Hepatocyte (in vitro differentiated cells): ENCODE measurements at regions not wholly inside any gene's neighbourhood (a gene's known extent, or its start where the extent isn't known, plus 50 kb on each side); places are given as distances from the start of the nearest gene placed in this dataset.
A peak's percentile ranks its signal among the peaks of the same experiment; 100 is the strongest.
"Not testable (repeated sequence)": the region's sequence is repeated elsewhere in the genome, so short reads cannot be mapped to it uniquely, and the experiment has no call there.

Experiments
- DNase-seq: peaks from one replicate; pipeline ENCODE4 v3.0.0-alpha.2; 2016; ENCODE audit warnings: low spot score
- H2AFZ ChIP-seq: fragments of 200-600 bp; sonication (generic); 2 replicates; pipeline ENCODE4 v1.6.0; 2016; ENCODE audit warnings: antibody characterized with exemption, mild to moderate bottlenecking
- H3K27ac ChIP-seq: fragments of 200-600 bp; sonication (generic); 2 replicates; pipeline ENCODE4 v1.5.1; 2016; ENCODE audit warnings: mild to moderate bottlenecking
- H3K27me3 ChIP-seq: fragments of 200-600 bp; sonication (generic); 2 replicates; pipeline ENCODE4 v1.6.1; 2016
- H3K36me3 ChIP-seq: fragments of 200-600 bp; sonication (generic); replicated peaks from 2 replicates; pipeline ENCODE4 v1.5.1; 2016; ENCODE audit warnings: low read depth; ENCODE audit not compliant: insufficient read depth
- H3K4me1 ChIP-seq: fragments of 200-600 bp; sonication (generic); 2 replicates; pipeline ENCODE4 v1.5.1; 2016; ENCODE audit warnings: mild to moderate bottlenecking, moderate library complexity; ENCODE audit not compliant: insufficient read depth
- H3K4me2 ChIP-seq: fragments of 200-600 bp; sonication (generic); 2 replicates; pipeline ENCODE4 v1.6.0; 2016
- H3K4me3 ChIP-seq: fragments of 200-600 bp; sonication (generic); 2 replicates; pipeline ENCODE4 v1.5.1; 2016; ENCODE audit warnings: mild to moderate bottlenecking
- H3K79me2 ChIP-seq: fragments of 200-600 bp; sonication (generic); 2 replicates; pipeline ENCODE4 v1.6.0; 2017; ENCODE audit warnings: mild to moderate bottlenecking
- H3K9me2 ChIP-seq: fragments of 200-600 bp; sonication (generic); replicated peaks from 2 replicates; pipeline ENCODE4 v1.6.0; 2017; ENCODE audit warnings: mild to moderate bottlenecking; ENCODE audit not compliant: insufficient read depth
- H3K9me3 ChIP-seq: fragments of 200-600 bp; sonication (generic); 2 replicates; pipeline ENCODE4 v1.5.1; 2016; ENCODE audit warnings: low read depth, mild to moderate bottlenecking
- H4K20me1 ChIP-seq: fragments of 200-600 bp; sonication (generic); 2 replicates; pipeline ENCODE4 v1.6.0; 2016; ENCODE audit warnings: mild to moderate bottlenecking; ENCODE audit not compliant: insufficient read depth, poor library complexity, severe bottlenecking
- CTCF ChIP-seq: fragments of 200-600 bp; sonication (generic); IDR thresholded peaks from 2 replicates; pipeline ENCODE4 v1.5.1; 2016; ENCODE audit warnings: antibody characterized with exemption, mild to moderate bottlenecking; ENCODE audit not compliant: poor library complexity
- WGBS: methylation state at CpG from one replicate; pipeline ENCODE4 v1.1.6; 2016; ENCODE audit warnings: low lambda C conversion rate; ENCODE audit errors: missing lambda C conversion rate; 5-methylcytosine and 5-hydroxymethylcytosine counted together

GRCh38 chr3:198157231-198157868 lies 197.3 kb downstream of the LMLN start:
- not testable (repeated sequence) for DNase-seq, H3K4me2 ChIP-seq, H4K20me1 ChIP-seq, H3K27me3 ChIP-seq, H3K79me2 ChIP-seq, H3K4me3 ChIP-seq, H3K4me1 ChIP-seq, H2AFZ ChIP-seq, H3K9me2 ChIP-seq, H3K27ac ChIP-seq, H3K9me3 ChIP-seq, H3K36me3 ChIP-seq
- 0% methylated on average over 3 of the region's 42 CpGs for WGBS

DNA sequence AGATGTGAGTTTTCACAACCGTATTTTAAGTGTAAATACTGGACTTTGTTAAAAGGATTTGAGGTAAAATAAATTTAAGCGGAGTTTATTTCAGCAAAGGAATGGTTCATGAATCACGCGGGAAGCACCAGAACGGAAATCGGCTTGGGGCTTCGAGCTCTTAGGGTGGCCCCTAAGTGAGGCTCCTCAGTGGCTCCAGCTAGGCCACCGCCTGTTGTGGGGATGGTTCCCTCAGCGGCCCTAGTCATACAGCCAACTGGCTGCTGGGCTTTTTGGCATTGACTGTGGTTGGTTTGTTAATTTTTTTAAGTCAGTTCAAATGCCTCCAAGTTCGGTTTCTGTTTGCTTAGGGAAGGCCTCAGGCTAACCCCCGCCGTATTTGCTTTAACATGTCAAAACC lies 198.0 kb downstream of the LMLN start:
- H3K4me2 ChIP-seq, result peak overlapping the region; percentile 68
- not testable (repeated sequence) for H3K4me1 ChIP-seq, H3K79me2 ChIP-seq, H3K9me2 ChIP-seq, H3K27me3 ChIP-seq, H3K9me3 ChIP-seq, H3K36me3 ChIP-seq, H3K27ac ChIP-seq, H3K4me3 ChIP-seq, H2AFZ ChIP-seq, H4K20me1 ChIP-seq, DNase-seq
- WGBS, result 26% methylated on average over 10 of the region's 12 CpGs

DNA sequence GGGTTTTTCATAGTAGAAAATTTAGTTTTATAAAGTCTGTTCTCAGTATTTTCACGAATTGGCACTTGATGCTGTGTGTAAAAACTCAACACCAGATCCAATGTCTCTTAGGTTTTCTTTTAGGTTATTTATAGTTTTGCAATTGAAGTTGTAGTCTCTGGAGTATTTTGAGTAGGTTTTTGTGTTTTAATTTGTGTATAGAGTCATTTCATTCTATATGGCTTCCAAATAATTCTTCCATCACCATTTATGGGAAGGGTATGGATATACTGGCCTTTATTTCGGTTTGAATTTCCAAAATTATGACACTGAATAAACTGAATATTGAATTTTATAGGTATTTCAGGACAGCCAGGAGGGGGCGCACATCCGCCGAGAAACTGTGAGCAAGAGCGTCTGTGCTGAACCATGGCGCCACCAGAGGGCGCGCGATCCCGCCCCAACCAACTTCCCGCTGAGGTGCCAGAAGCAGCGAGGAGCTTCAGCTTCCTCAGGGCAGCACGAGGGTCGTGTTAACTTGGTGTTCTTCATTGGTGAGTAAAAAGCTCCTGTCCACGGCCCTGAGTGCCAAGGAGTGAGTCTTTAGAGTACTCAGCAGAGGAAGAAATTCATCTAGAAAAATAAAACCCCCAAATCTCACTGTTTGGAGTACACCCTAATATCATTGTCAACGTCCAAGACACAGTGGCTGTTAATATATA lies 207.5 kb downstream of the LMLN start:
- H2AFZ ChIP-seq, H3K79me2 ChIP-seq, H3K36me3 ChIP-seq, H3K27me3 ChIP-seq, H3K9me3 ChIP-seq, H3K4me2 ChIP-seq, H3K9me2 ChIP-seq, H4K20me1 ChIP-seq, H3K27ac ChIP-seq, H3K4me3 ChIP-seq, H3K4me1 ChIP-seq: not testable (repeated sequence)
- peak; percentile 68 for TF ChIP-seq CTCF
- peak; percentile 58 for DNase-seq
- WGBS, result 14% methylated on average over 14 of the region's 17 CpGs

DNA sequence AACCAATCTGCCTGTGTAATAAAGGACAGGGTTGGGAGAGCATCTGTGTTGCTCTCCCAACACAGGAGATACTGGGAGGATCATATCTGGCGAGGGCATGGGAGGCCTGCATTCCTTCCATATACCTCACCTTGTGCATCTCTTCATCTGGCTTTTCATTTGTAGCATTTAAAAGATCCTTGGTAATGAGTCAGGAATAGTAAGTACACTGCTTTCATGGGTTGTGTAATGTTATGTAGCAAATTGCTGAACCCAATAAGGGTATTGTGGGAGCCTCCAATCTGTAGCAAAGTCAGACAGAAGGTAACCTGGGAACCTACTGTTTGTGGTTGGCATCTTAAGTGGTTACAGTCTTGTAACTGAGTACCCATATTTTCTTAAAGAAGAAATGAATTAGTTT lies 210.8 kb downstream of the LMLN start:
- not testable (repeated sequence) for H2AFZ ChIP-seq, H3K36me3 ChIP-seq, H4K20me1 ChIP-seq, H3K9me2 ChIP-seq, H3K9me3 ChIP-seq, DNase-seq, H3K27me3 ChIP-seq, H3K79me2 ChIP-seq, H3K4me1 ChIP-seq, H3K4me2 ChIP-seq, H3K27ac ChIP-seq, H3K4me3 ChIP-seq
- 89% methylated on average over 1 of the region's 1 CpG for WGBS

DNA sequence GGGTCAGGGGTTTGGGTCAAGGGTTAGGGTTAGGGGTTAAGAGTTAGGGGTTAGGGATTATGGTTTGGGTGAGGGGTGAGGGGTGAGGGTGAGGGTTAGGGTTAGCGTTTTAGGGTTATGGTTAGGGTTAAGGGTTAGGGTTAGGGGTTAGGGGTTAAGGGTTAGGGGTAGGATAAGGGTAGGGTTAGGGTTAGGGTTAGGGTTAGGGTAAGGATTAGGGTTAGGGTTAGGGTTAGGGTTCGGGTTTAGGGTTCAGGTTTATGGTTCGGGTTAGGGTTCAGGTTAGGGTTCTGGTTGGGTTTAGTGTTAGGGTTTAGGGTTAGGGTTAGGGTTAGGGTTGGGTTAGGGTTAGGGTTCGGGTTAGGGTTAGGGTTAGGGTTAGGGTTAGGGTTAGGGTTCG lies 213.1 kb downstream of the LMLN start:
- H3K4me1 ChIP-seq, H3K9me2 ChIP-seq, H3K9me3 ChIP-seq, H3K27me3 ChIP-seq, H3K36me3 ChIP-seq, DNase-seq, H3K27ac ChIP-seq, H3K4me2 ChIP-seq, H4K20me1 ChIP-seq, H3K4me3 ChIP-seq, H3K79me2 ChIP-seq, H2AFZ ChIP-seq: not testable (repeated sequence)
- WGBS, result 89% methylated on average over 5 of the region's 5 CpGs

DNA sequence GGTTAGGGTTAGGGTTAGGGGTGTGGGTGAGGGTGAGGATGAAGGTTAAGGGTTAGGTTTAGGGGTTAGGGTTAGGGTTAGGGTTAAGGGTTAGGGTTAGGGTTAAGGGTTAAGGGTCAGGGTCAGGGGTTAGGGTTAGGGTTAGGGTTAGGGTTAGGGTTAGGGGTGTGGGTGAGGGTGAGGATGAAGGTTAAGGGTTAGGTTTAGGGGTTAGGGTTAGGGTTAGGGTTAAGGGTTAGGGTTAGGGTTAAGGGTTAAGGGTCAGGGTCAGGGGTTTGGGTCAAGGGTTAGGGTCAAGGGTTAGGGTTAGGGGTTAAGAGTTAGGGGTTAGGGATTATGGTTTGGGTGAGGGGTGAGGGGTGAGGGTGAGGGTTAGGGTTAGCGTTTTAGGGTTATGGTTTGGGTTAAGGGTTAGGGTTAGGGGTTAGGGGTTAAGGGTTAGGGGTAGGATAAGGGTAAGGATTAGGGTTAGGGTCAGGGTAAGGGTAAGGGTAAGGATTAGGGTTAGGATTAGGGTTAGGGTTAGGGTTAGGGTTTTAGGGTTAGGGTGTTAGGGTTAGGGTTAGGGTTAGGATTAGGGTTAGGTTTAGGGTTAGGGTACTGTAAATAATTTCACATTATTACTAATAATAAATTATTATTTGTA lies 214.0 kb downstream of the LMLN start:
- not testable (repeated sequence) for H3K9me2 ChIP-seq, H3K27me3 ChIP-seq, H3K9me3 ChIP-seq, DNase-seq, H2AFZ ChIP-seq, H3K4me2 ChIP-seq, H3K27ac ChIP-seq, H3K4me1 ChIP-seq, H3K4me3 ChIP-seq, H3K79me2 ChIP-seq, H4K20me1 ChIP-seq, H3K36me3 ChIP-seq
- no CpG with 5 or more reads among the region's 1 CpG for WGBS
